Vagina (tissue), 2 donors: ENCODE measurements at regions not wholly inside any gene's neighbourhood (a gene's known extent, or its start where the extent isn't known, plus 50 kb on each side); places are given as distances from the start of the nearest gene placed in this dataset.

Experiments used
- CTCF ChIP-seq, 3 experiments: fragments of 450-650 bp in 2 of 3; fragments of 200-600 bp in 1 of 3; sonication (generic) in 1 of 3; IDR thresholded peaks; one replicate each; pipeline ENCODE4 v1.5.1; 2017 to 2019; ENCODE audit warnings: antibody characterized with exemption in 3 of 3, mild to moderate bottlenecking in 2 of 3, moderate library complexity in 2 of 3
- POLR2A ChIP-seq, 2 donors: fragments of 450-650 bp; IDR thresholded peaks; one replicate each; pipeline ENCODE4 v1.6.1; 2017; ENCODE audit warnings: antibody characterized with exemption in 2 of 2, mild to moderate bottlenecking in 2 of 2, moderate library complexity in 2 of 2
- POLR2AphosphoS5 ChIP-seq, 2 donors: sonication (generic); formaldehyde crosslinking; IDR thresholded peaks; one replicate each; pipeline ENCODE4 v1.9.0; 2017; ENCODE audit warnings: antibody characterized with exemption in 2 of 2, mild to moderate bottlenecking in 2 of 2, low read depth in 1 of 2; ENCODE audit not compliant: insufficient read depth in 1 of 2

GRCh38 chr13:99883805-99884204, 87.8 kb downstream of the ZIC5 start:
- TF ChIP-seq CTCF (IDR thresholded peaks at IDR 0.05) (no peak), POLR2AphosphoS5 (IDR thresholded peaks at IDR 0.05; ENCODE audit: insufficient read depth in 1 of 2, low read depth in 1 of 2) (no peak), POLR2A (IDR thresholded peaks at IDR 0.05) (no peak)
